Stimulated activated CD8-positive, alpha-beta memory T cell treated with anti-CD3 and anti-CD28 coated beads, Interleukin-12 subunit alpha, Interleukin-12 subunit beta, amount 100 ng/mL, for 24 hours (primary cell): ENCODE measurements at regions not wholly inside any gene's neighbourhood (a gene's known extent, or its start where the extent isn't known, plus 50 kb on each side); places are given as distances from the start of the nearest gene placed in this dataset.

Source experiments
- DNase-seq: peaks from one replicate; pipeline ENCODE4 v3.0.0-alpha.2; 2020; ENCODE audit errors: extremely low read depth

DNA sequence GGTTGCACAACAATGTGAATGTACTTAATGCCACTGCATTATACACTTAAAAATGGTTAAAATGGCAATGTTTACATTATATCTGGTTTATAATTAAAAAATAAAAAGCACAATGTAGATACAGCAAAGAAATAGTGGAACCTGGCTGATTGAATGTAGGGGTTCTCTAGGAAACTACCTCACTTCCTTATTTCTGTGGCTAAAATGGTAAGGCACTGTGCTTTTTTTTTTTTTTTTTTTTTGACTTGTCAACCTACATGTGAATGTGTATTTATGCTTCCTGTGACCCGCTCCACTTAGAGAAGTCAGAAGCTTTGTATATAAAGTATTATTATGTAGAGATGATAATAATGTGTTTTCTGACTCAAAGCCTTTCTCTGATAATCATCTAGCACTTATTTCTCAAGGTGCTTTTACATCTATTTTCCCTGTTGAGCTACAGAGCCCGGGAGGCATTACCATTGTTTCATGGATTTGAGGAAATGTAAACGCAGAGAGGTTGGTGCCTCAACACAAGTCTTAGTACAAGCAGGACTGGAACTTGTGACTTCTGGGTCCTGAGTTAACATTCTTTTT, 55.0 kb downstream of the SOX4 start:
- no peak for DNase-seq

DNA sequence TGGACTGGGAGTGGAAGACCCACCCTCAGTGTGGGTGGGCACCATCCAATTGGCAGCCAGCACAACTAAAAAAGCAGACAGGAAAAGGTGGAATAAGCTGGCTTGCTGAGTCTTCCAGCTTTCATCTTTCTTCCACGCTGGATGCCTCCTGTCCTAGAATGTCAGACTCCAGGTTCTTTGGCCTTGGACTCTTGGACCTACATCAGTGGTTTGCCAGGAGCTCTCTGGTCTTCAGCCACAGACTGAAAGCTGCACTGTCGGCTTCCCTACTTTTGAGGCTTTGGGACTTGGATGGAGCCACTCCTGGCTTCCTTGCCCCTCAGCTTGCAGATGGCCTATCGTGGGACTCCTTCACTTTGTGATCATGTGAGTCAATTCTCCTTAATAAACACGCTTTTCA, 59.8 kb downstream of the SOX4 start:
- DNase-seq = no peak

GRCh38 chr6:21653905-21654304, 60.4 kb downstream of the SOX4 start:
- DNase-seq = no peak

GRCh38 chr6:21654361-21654760, 60.8 kb downstream of the SOX4 start:
- DNase-seq = no peak

DNA sequence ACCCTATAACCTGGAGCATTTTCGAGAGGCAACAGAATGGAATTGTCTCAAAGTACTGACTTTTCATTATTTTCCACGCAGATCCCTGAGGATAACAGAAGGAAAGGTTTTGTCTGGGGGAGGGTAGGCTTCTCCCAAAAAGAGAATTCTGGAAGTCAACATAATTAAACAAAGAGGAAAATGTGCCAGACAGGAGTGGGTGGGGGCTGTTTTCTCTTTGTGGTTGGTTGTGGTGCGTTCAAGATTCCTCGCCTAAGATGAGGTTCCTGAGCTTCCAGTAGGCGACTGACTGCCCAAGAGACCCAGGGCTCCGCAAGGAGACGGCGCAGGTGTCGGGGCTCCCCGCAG, 70.4 kb downstream of the SOX4 start:
- no peak for DNase-seq

DNA sequence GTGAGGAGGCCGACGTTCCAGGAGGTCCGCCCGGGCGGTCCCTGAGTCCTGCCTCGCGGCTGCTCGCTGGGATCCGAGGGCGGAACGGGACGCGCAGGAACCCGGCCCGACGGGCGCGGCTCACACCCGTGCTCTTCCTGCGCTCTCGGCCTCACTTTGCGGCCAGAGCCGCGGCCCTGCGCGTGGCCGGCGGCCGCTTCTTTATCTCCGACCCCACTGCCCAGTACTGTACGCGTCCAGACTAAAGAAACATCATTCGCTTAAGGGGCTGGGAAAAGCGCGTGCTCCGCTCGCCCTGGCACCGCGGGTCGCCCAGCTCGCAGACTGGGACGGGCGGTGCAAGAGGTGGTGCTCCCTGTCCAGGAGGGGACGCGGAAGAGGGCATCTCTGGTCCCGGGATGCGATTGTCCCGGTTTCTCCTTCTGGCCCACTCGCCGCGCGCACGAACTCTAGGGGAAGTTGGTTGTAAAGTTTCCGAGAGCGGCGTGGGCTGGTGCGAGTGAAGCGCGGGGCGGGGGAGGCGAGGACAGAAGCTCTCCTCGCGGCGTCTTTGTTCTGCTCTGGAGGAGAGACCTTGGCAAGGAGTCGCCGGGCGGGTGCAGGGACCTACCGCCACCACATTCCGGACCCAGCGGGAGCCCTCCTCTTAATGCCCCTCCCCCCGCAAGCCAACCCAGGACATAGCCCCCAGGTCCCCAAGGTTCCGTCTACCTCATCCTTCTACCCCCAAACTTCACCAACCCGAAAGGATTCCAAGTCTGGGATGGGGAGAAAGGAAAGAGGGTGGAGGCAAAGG, 71.0 kb downstream of the SOX4 start:
- DNase-seq = no peak

- DNase-seq = no peak
These were observed 71.5 kb downstream of the SOX4 start for GRCh38 chr6:21665110-21665391.

DNA sequence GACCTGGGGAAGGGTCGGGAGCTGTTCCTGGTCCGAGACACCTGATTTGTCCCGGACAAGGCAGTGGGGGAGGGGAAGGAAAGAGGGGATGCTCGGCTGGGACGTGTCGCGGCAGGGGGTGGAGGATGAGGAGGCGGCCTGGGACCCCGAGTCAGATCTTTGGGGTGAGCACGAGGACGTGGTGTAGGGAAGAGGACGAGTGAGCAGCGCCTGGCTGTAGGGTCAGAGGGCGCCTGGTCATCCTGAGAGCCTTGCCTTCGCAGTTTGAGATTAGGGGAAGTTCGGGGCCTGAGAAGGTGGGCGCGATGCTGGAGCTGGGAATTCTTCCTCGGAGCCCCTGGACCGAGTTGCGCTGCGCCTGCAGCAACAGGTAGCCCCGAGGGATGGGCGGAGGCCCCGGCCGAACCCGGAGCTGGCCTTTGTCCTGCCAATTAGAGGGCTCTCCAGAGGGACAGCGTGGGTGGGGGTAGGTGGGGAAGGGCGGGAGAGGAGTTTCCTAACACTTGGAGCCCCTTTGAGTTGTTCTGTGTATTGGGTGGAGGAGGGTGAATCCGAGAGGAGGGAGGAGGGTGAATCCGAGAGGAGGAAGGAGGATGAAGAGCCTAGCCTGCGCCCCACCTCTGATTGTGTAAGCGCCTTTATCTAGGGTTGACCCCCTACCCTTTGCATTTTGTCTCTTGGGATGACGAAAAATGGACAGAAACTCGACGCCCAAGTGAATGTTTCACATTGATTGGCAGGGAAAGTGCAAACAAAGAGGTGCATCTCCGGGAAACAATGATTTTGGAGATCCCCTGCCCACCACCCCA, 72.0 kb downstream of the SOX4 start:
- no peak for DNase-seq

DNA sequence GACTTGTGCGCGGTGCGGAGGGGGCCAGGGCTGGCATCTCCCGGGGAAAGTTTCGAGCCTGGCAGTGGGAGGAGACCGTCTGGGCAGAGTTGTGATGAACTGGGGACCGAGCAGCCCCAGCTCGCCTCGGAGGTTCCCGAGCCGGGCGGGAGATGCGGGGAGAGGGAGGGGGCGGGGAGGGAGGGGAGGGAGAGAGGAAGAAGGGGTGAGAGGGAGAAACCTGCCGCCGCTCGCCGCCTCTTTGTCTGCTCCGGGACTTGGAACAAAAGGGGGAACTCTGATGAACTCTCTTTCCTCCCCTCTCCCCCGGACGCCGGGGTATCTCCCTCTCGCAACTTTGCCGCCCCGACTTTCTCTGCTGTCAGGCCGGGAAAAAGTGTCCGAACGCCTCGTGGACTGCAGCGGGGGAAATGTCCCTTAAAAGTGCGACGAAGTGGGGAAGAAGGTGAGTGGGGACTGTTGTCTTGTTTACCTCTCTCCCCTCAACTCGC, 72.7 kb downstream of the SOX4 start:
- no peak for DNase-seq

- DNase-seq = no peak
These were observed 73.5 kb downstream of the SOX4 start for GRCh38 chr6:21666853-21667681.

DNA sequence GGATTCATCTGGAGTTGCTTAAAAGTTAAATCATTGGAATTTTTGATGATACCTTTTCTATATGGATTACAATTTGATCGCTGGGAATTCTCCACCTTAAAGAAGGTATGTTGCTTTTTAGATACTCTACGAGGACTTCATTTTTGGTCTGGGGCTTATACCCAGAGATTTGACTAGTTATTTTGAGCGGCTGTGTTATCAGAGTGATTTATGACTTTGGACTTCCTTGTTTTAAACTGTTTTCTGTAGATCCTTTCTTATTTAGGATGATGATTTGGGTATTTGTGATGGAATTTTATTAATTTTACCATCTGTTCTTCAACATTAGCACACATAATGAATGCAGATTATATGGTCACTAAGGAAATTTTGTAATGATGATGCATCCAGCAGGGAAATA, 75.2 kb downstream of the SOX4 start:
- DNase-seq = no peak

DNA sequence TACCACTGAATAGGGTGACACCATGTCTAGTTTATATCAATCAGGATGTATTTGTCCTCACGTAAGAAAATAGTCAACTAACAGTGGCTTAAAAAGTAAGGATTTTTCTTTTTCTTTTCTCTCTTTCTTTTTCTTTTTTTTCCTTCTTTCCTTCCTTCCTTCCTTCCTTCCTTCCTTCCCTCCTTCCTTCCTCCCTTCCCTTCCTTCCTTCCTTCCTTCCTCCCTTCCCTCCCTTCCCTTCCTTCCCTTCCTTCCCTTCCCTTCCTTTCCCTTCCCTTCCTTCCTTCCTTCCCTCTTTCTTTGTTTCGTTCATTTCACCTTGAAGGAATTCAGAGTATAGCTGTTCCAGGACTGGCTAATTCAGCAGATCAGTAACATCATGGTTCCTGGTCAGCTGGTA, 83.2 kb downstream of the SOX4 start:
- DNase-seq = no peak

DNA sequence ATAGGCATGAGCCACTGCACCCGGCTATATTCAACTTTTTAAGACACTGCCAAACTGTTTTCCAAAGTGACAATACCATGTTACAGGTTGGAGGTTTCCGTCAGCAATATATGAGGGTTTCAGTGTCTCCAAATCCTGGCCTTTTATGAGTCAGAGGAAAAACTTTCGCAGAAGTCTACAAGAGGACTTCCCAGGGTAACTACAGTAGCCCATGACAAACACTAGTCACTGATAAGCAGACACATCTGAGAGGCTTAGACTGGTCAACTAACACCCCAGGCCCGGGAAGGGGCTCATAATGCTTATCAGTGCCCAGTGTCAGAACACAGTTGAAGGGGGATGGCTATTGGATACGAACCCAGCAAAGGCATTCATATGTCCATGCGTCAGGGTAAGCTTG, 85.4 kb downstream of the SOX4 start:
- no peak for DNase-seq

GRCh38 chr6:21679761-21680265, 86.3 kb downstream of the SOX4 start:
- no peak for DNase-seq

GRCh38 chr6:21680611-21681010, 87.1 kb downstream of the SOX4 start:
- no peak for DNase-seq

GRCh38 chr6:21690489-21690888, 96.9 kb downstream of the SOX4 start:
- no peak for DNase-seq

GRCh38 chr6:21691685-21692346, 98.3 kb downstream of the SOX4 start:
- no peak for DNase-seq

DNA sequence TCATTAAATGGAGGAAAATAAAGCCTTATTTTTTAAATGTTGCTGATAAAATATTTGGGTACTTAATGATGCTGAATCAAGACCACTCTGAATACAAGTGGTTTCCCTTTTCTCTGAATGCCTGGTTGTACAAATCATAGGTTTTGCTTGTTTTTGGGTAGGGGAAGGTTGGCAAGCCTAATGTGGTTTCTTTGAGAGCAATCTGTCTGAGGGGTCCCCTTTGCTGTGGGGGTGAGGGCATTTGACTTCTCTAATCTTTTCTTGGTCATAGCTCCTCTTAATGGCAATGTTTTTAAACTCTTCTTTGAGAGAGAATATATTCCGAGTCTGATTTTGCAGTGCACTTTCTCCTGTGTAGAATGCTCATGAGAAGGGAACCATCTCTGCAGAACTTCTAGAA, 99.2 kb downstream of the SOX4 start:
- no peak for DNase-seq

GRCh38 chr6:21694168-21694567, 100.6 kb downstream of the SOX4 start:
- DNase-seq = no peak

GRCh38 chr6:21707524-21708319, 114.2 kb downstream of the SOX4 start:
- no peak for DNase-seq

GRCh38 chr6:21708320-21708580, 114.7 kb downstream of the SOX4 start:
- DNase-seq = no peak
